Activated CD8-positive, alpha-beta memory T cell treated with anti-CD3 and anti-CD28 coated beads, Interleukin-2, amount 50 U/mL, for 24 hours (primary cell): ENCODE measurements at regions not wholly inside any gene's neighbourhood (a gene's known extent, or its start where the extent isn't known, plus 50 kb on each side); places are given as distances from the start of the nearest gene placed in this dataset.
"Not testable (repeated sequence)": the region's sequence is repeated elsewhere in the genome, so short reads cannot be mapped to it uniquely, and the experiment has no call there.

Experiments
- DNase-seq: peaks from one replicate; pipeline ENCODE4 v3.0.0-alpha.2; 2020; ENCODE audit errors: extremely low read depth

- DNase-seq: no peak
Measured at GRCh38 chr10:25713894-25714240, 220.2 kb upstream of the MYO3A start.

- no peak for DNase-seq
Measured at GRCh38 chr10:25724241-25724640, 209.8 kb upstream of the MYO3A start.

DNA sequence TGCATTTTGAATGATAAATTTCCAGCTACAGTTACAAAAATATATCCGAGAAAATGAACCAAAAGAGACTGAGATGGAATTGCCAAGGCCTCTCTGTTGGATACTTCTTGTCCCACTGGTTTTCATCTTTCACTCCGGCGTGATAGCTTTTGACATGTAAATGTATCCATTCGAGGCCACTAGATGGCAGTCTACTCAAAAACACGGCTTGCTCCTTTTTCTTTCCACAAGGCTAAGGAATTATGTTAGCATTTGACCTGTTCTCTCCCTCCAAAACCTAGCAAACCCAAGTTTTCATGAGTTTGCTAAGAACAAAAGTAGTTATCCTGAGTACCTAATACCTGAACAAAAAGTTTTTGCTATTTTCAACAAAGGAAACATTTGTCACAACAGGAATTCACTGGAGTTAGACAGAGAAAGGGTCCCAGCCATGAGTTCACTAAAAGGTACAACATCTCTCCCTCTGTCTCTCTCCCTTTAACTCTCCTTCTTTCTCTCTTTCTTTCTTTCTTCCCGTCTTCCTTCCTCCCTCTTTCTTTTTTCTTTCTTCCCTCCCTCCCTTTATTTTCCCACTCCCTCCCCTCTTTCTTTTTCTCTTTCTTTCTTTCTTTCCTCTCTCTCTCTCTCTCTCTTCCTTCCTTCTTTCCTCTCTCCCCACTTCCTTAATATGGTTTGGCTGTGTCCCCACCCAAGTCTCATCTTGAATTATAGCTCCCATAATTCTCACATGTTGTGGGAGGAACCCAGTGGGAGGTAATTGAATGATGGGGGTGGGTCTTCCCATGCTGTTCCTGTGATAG, 207.9 kb upstream of the MYO3A start:
- no peak for DNase-seq

DNA sequence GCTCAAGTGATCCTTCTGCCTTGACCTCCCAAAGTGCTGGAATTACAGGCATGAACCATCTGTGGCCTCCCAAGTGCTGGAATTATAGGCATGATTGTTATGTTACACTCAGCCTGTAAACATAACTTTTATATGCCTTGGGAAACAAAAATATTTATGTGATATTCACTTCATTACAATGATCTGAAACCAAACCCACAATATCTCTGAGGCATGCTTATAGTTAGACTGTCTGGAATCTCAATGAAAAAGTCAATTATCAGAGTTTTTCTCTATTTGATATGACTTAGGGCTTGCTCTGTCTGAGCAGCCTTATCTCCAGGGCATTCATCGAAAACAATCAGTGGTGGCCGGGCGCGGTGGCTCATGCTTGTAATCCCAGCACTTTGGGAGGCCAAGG, 195.3 kb upstream of the MYO3A start:
- no peak for DNase-seq

- DNase-seq: no peak
Measured at GRCh38 chr10:25743832-25744231, 190.2 kb upstream of the MYO3A start.

DNA sequence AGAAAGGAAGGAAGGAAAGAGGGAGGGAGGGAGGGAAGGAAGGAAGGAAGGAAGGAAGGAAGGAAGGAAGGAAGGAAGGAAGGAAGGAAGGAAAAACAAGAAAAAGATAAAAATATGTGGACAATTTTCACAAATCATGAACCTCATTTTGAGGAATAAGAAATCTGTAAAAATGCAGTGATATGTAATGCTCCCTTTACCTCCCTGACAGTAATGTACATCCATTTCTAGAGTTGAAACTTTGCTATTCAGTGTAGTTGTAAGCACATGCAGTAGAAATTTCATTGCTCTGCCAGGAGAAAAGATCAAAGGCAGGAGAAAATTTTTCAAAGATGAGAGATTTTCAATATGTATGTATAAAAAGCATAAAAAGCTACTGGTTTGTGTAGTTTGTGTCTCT, 189.5 kb upstream of the MYO3A start:
- DNase-seq: no peak

DNA sequence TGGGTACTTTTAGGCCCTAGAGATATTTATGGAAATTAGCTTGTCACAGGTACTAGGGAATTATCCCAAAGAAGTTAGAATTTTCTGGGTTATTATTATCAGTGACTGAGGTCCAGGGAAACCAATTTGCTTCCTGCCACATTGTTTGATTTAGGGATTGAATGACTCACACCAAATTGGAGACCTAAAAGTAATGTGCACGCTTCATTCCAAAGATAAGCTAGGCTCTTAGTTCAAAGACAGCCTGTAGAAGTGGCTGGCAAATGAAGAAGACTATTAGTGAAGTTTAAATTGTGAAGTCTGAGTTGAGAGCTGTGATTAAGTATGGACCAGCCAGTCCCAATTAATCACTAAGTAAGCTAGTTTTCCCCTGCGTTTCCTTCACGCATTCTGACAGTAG, 188.1 kb upstream of the MYO3A start:
- no peak for DNase-seq

- no peak for DNase-seq
Measured at GRCh38 chr10:25747084-25747483, 186.9 kb upstream of the MYO3A start.

DNA sequence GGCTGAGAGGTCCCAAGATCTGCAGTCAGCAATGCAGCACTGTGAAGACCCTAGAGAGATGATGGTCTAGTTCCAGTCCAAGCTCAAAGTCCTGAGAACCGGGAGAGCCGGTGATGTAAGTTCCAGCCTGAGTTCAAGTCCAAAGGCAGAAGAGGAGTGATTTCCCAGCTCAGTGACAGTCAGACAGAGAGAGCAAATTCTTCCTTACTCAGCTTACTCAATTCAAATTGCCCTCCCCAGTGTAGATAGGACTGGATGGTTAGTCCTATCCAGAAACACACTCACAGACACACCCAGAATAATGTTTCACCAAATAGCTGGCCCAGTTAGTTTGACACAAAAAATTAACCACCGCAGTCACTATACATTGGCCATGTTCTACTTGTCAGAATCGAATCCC, 185.5 kb upstream of the MYO3A start:
- no peak for DNase-seq

GRCh38 chr10:25753776-25754175, 180.3 kb upstream of the MYO3A start:
- no peak for DNase-seq

DNA sequence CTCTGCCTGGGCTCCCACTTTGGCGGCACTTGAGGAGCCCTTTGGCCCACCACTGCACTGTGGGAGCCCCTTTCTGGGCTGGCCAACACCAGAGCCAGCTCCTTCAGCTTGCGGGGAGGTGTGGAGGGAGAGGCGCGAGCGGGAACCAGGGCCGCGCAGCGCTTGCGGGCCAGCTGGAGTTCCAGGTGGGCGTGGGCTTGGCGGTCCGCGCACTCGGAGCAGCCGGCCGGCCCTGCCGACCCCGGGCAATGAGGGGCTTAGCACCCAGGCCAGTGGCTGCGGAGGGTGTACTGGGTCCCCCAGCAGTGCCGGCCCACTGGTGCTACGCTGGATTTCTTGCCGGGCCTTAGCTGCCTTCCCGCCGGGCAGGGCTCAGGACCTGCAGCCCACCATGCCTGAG, 178.2 kb upstream of the MYO3A start:
- not testable (repeated sequence) for DNase-seq

- no peak for DNase-seq
Measured at GRCh38 chr10:25756784-25757183, 177.2 kb upstream of the MYO3A start.

DNA sequence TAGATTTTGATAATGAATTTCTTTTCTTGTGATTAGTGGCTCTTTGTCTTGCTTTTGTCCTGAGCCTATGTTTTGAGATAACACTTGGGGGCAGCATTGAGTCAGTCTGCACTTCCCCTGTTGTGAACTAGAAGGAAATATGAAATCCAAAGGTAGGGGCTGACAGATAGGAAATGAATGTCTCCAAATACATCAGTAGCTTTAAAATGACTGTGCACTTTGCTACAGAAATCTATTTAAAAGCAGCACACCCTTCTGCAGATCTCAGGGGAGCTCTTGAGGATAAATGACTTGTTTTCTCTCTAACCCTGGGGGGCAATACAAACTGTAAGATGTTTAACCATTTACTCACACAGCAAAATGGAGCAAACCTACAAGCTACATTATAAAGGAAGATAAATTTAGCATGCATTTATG, 176.0 kb upstream of the MYO3A start:
- DNase-seq: no peak

DNA sequence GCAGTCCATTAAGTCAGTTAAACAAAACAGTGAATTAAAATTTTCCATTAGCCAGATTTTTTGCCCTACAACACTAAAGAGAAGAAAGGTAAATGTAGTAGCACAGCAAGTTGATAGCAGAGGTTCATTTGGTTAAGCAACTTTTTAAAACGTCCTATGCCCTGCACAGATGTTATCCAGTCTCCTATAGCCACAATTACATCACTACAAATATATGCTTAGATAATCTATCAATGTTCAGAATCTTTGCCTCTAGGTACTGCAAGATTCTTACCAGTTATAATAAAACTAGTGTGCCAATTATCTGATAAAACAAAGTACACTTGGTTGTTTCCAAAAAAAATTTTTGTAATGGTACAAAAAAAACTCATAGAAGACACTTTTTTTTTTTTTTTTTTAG, 175.5 kb upstream of the MYO3A start:
- DNase-seq: no peak

GRCh38 chr10:25761937-25762336, 172.1 kb upstream of the MYO3A start:
- DNase-seq: no peak

DNA sequence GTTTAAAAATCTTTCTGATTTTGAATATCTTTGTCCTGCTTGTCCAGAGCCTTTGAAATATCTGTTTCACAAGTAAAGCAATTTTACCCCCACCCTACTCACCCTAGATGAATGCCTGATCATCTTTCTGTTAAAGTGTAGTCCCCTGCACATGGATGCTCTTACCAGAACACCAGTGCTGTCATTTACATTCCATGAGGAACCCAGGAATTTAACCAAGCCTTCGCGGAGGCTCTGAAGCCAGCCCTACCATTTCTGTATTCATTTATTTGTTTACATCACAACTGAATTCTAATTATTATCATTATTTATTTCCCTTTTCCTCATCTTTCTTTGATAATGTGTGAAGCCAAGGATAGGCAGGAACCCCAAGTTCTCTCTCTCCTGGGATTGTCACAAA, 167.8 kb upstream of the MYO3A start:
- no peak for DNase-seq

GRCh38 chr10:25766687-25767221, 167.3 kb upstream of the MYO3A start:
- DNase-seq: no peak

DNA sequence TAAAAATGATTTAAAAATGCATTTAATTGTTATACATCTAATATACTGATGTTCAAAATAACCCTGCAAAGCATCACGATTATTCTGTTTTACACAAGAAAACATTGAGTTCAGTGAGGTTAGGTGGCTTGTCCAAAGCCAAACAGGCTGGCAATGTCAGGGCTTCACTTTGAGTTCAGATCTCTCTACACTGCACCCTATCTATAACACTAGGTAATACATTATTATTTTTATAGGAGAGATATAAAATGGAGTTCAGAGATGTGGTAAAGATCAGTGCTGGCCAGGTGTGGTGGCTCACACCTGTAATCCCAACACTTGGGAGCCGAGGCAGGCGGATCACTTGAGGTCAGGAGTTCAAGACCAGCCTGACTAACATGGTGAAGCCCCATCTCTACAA, 165.9 kb upstream of the MYO3A start:
- no peak for DNase-seq

- DNase-seq: no peak
Measured at GRCh38 chr10:25778646-25779045, 155.4 kb upstream of the MYO3A start.

GRCh38 chr10:25786161-25786560, 147.9 kb upstream of the MYO3A start:
- no peak for DNase-seq

- no peak for DNase-seq
Measured at GRCh38 chr10:25786899-25787298, 147.1 kb upstream of the MYO3A start.

GRCh38 chr10:25797888-25798429, 136.1 kb upstream of the MYO3A start:
- DNase-seq: no peak

DNA sequence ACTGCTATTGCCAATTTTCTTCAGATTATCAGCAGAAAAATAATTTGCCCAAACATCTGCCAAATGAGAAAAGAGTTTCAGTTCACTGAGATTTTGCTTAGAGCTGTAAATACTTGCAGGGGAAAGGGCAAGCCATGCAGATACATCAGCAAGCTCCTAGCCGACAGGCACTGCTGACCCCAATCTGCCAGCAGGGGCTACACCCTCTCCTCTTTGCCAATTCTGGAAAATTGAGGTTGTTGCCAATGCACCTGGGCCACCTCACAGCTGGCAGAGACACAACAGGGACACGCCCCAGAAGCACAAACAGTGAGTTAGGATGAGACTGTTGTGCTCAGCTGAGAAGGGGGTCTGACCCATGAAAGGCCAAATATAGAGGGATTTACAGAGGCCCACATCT, 129.5 kb upstream of the MYO3A start:
- DNase-seq: no peak

- no peak for DNase-seq
Measured at GRCh38 chr10:25805986-25806385, 128.0 kb upstream of the MYO3A start.
